ENCODE measurements at regions not wholly inside any gene's neighbourhood (a gene's known extent, or its start where the extent isn't known, plus 50 kb on each side); places are given as distances from the start of the nearest gene placed in this dataset.
"Not testable (repeated sequence)": the region's sequence is repeated elsewhere in the genome, so short reads cannot be mapped to it uniquely, and the experiment has no call there.

DNA sequence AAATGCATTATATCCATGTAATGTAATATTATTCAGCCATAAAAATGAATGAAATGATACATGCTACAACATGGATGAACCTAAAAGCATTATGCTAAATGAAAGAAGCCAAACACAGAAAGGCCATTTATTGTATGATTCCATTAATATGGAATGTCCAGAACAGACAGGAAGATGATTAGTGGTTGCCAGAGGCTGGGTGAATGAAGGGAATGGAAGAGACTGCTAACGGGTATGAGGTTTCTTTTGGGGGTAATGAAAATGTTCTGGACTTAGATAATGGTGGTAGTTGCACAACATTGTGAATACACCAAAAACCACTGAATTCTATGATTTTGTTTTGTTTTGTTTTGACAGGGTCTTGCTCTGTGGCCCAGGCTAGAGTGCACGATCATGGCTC lies 61.6 kb upstream of the MAP4 start:
- H3K4me3 ChIP-seq (ENCODE audit: low read depth in 1 of 5, low read length in 5 of 5) = no peak overlapping the region
- H3K9me3 ChIP-seq (ENCODE audit: control insufficient read depth in 5 of 5, low read length in 5 of 5) = no peaks in the 10 kb centered on the region
- no peak overlapping the region for H3K27ac ChIP-seq (ENCODE audit: low read depth, low read length)
- no peak overlapping the region for H3K9ac ChIP-seq (ENCODE audit: low read length in 5 of 5)
- peaks cover 0 to 11% (median 3%) of the 10 kb centered on the region in 5 donors for H3K4me1 ChIP-seq (ENCODE audit: control insufficient read depth in 5 of 5, insufficient read depth in 5 of 5, low read length in 5 of 5)
- no peaks in the 10 kb centered on the region for H3K36me3 ChIP-seq (ENCODE audit: control insufficient read depth in 5 of 5, insufficient read depth in 5 of 5, low read length in 5 of 5)
- no peaks in the 10 kb centered on the region for H3K27me3 ChIP-seq (ENCODE audit: control insufficient read depth in 5 of 5, insufficient read depth in 4 of 5, low read length in 5 of 5)

DNA sequence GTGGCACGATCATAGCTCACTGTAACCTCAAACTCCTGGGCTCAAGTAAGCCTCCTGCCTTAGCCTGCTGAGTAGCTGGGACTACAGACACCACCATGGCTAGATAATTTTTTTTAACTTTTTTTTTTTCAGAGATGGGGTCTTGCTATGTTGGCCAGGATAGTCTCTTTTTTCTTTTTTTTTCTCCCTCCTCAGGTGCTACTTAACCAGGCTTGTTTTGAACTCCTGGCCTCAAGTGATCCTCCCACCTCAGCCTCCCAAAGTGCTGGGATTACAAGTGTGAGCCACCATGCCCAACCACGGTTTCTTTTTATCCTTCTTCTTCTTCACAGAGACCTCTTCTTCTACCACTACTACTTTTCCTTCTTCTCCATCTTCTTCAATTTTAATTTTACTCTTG lies 53.8 kb upstream of the MAP4 start:
- Histone ChIP-seq H3K36me3 (ENCODE audit: control insufficient read depth in 5 of 5, insufficient read depth in 5 of 5, low read length in 5 of 5) (peaks cover 0 to 10% (median 3%) of the 10 kb centered on the region in 5 donors), H3K4me3 (ENCODE audit: low read depth in 1 of 5, low read length in 5 of 5) (no peak overlapping the region), H3K27me3 (ENCODE audit: control insufficient read depth in 5 of 5, insufficient read depth in 4 of 5, low read length in 5 of 5) (no peaks in the 10 kb centered on the region), H3K9ac (ENCODE audit: low read length in 5 of 5) (no peak overlapping the region), H3K9me3 (ENCODE audit: control insufficient read depth in 5 of 5, low read length in 5 of 5) (no peaks in the 10 kb centered on the region), H3K4me1 (ENCODE audit: control insufficient read depth in 5 of 5, insufficient read depth in 5 of 5, low read length in 5 of 5) (peaks cover 0 to 13% (median 10%) of the 10 kb centered on the region in 5 donors), H3K27ac (ENCODE audit: low read depth, low read length) (no peak overlapping the region)

DNA sequence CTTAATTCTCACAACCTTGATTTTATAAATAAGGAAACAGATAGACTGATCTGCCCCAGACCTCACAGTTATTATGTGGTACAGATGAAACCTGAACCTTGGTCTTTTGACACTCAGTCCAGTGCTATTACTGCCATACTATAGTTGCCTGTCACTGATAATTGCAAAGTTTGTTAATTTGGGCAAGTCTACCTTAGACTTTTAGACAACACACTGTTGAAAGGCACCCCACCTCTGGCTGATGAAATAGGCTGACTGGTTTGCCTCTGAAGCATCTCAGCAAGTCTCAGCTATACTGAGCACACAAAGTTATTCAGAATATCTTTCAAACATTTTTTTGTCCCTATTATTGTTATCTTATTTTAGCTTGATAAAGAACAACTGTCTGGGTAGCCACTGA lies 53.1 kb upstream of the MAP4 start:
- Histone ChIP-seq H3K36me3 (ENCODE audit: control insufficient read depth in 5 of 5, insufficient read depth in 5 of 5, low read length in 5 of 5) (peaks cover 0 to 15% (median 3%) of the 10 kb centered on the region in 5 donors), H3K9me3 (ENCODE audit: control insufficient read depth in 5 of 5, low read length in 5 of 5) (no peaks in the 10 kb centered on the region), H3K27me3 (ENCODE audit: control insufficient read depth in 5 of 5, insufficient read depth in 4 of 5, low read length in 5 of 5) (no peaks in the 10 kb centered on the region), H3K4me1 (ENCODE audit: control insufficient read depth in 5 of 5, insufficient read depth in 5 of 5, low read length in 5 of 5) (peaks cover 0 to 13% (median 11%) of the 10 kb centered on the region in 5 donors), H3K4me3 (ENCODE audit: low read depth in 1 of 5, low read length in 5 of 5) (no peak overlapping the region), H3K9ac (ENCODE audit: low read length in 5 of 5) (no peak overlapping the region), H3K27ac (ENCODE audit: low read depth, low read length) (no peak overlapping the region)

DNA sequence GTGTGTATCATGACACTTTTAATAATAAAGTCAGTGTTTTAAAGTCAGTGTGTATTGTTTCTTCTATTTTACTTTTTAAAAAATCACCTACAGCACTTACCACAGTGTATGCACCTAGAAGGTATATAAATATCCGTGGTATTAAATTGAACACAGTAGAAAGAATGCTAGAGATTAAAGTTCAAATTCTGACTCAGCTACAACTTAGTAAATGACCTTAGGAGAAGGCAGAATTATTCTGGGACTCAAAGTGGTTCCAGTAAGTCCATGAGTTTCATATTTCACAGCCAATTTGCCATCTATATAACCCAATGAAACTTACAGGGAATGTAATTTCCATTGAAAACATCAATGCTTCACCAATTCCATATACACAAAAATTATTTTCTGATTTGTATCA lies 52.7 kb upstream of the MAP4 start:
- H3K27ac ChIP-seq (ENCODE audit: low read depth, low read length) = no peak overlapping the region

DNA sequence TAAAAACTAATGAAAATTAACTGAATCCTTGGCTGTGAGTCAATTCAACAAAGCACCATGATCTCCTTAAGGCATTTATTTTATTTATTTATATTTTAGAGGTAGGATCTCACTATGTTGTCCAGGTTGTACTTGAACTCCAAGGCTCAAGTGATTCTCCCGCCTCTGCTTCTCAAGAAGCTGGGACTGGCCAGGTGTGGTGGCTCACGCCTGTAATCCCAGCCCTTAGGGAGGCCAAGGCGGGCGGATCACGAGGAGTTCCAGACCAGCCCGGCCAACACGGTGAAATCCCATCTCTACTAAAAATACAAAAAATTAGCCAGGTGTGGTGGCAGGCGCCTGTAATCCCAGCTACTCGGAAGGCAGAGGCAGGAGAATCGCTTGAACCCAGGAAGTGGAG lies 52.1 kb upstream of the MAP4 start:
- not testable (repeated sequence) for H3K4me3 ChIP-seq (ENCODE audit: low read depth in 1 of 5, low read length in 5 of 5); H3K27ac ChIP-seq (ENCODE audit: low read depth, low read length); H3K27me3 ChIP-seq (ENCODE audit: control insufficient read depth in 5 of 5, insufficient read depth in 4 of 5, low read length in 5 of 5); H3K9me3 ChIP-seq (ENCODE audit: control insufficient read depth in 5 of 5, low read length in 5 of 5); H3K9ac ChIP-seq (ENCODE audit: low read length in 5 of 5)
- H3K36me3 ChIP-seq (ENCODE audit: control insufficient read depth in 5 of 5, insufficient read depth in 5 of 5, low read length in 5 of 5) = peaks cover 0 to 16% (median 3%) of the 10 kb centered on the region in 5 donors
- H3K4me1 ChIP-seq (ENCODE audit: control insufficient read depth in 5 of 5, insufficient read depth in 5 of 5, low read length in 5 of 5) = peaks cover 0 to 13% (median 11%) of the 10 kb centered on the region in 5 donors

More for the DNA sequence above, 52.7 kb upstream of the MAP4 start:
- Histone ChIP-seq H3K4me1 (ENCODE audit: control insufficient read depth in 5 of 5, insufficient read depth in 5 of 5, low read length in 5 of 5) (peaks cover 0 to 13% (median 11%) of the 10 kb centered on the region in 5 donors), H3K36me3 (ENCODE audit: control insufficient read depth in 5 of 5, insufficient read depth in 5 of 5, low read length in 5 of 5) (peaks cover 0 to 16% (median 3%) of the 10 kb centered on the region in 5 donors), H3K9ac (ENCODE audit: low read length in 5 of 5) (no peak overlapping the region), H3K4me3 (ENCODE audit: low read depth in 1 of 5, low read length in 5 of 5) (no peak overlapping the region), H3K27me3 (ENCODE audit: control insufficient read depth in 5 of 5, insufficient read depth in 4 of 5, low read length in 5 of 5) (no peaks in the 10 kb centered on the region), H3K9me3 (ENCODE audit: control insufficient read depth in 5 of 5, low read length in 5 of 5) (no peaks in the 10 kb centered on the region)

DNA sequence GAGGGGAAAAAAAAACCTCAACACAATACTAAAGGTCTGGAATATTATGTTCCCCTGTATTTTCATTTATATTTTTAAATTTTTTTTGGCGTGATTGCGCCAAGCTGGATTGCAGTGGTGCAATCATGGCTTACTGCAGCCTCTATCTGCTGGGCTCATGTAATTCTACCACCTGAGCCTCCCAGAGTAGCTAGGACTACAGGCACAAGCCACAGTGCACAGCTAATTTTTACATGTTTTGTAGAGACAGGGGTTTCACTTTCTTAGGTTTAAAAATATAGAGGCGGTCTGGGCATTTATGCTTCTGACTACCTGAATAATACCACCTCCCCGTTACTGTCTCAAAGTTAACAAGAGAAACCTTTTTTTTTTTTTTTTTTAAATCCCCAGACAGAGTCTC lies 51.1 kb upstream of the MAP4 start:
- H3K9ac ChIP-seq (ENCODE audit: low read length in 5 of 5) = no peak overlapping the region
- no peak overlapping the region for H3K27ac ChIP-seq (ENCODE audit: low read depth, low read length)
- peaks cover 0 to 9% (median 5%) of the 10 kb centered on the region in 5 donors for H3K4me1 ChIP-seq (ENCODE audit: control insufficient read depth in 5 of 5, insufficient read depth in 5 of 5, low read length in 5 of 5)
- no peak overlapping the region for H3K4me3 ChIP-seq (ENCODE audit: low read depth in 1 of 5, low read length in 5 of 5)
- peaks cover 0 to 16% (median 3%) of the 10 kb centered on the region in 5 donors for H3K36me3 ChIP-seq (ENCODE audit: control insufficient read depth in 5 of 5, insufficient read depth in 5 of 5, low read length in 5 of 5)
- no peaks in the 10 kb centered on the region for H3K9me3 ChIP-seq (ENCODE audit: control insufficient read depth in 5 of 5, low read length in 5 of 5)
- H3K27me3 ChIP-seq (ENCODE audit: control insufficient read depth in 5 of 5, insufficient read depth in 4 of 5, low read length in 5 of 5) = no peaks in the 10 kb centered on the region

Measured in subcutaneous abdominal adipose tissue (tissue), 5 donors.